Panc1 (cell line): ENCODE measurements at regions not wholly inside any gene's neighbourhood (a gene's known extent, or its start where the extent isn't known, plus 50 kb on each side); places are given as distances from the start of the nearest gene placed in this dataset.

ENCODE experiments used
- ATAC-seq: fragments of 200-7000 bp; cut with Tn5 transposase; 2 replicates; pipeline ENCODE4 v1.9.1; 2020; ENCODE audit warnings: mild to moderate bottlenecking, moderate library complexity
- BruUV-seq: library from RNA; stranded (reverse); fragments of 400-500 nt; replicated peaks from 2 replicates; lab custom pipeline; 2021; lab: Mats Ljungman, UMichigan
- CTCF ChIA-PET: fragments of 300-600 bp; sonication (Branson Sonifier 250); formaldehyde crosslinking; loops from one replicate; lab custom pipeline; 2022; ENCODE audit warnings: antibody characterized with exemption; lab: Charles Lee
- POLR2A ChIA-PET: fragments of 300-600 bp; sonication (Branson Sonifier 250); formaldehyde crosslinking; loops from one replicate; lab custom pipeline; 2022; ENCODE audit warnings: antibody characterized with exemption; lab: Charles Lee
- DNase-seq: peaks from one replicate; pipeline ENCODE4 v3.0.0-alpha.2; 2010; ENCODE audit warnings: low read depth, low spot score
- H3K27ac ChIP-seq: 2 replicates; pipeline ENCODE4 v1.5.1; 2011; ENCODE audit warnings: mild to moderate bottlenecking, low read length, inconsistent platforms
- H3K27me3 ChIP-seq: fragments of 200-500 bp; sonication (Bioruptor generic); 2 replicates; pipeline ENCODE4 v1.6.0; 2014; ENCODE audit warnings: low read length, inconsistent platforms; ENCODE audit not compliant: control insufficient read depth, insufficient read depth
- H3K36me3 ChIP-seq: fragments of 200-500 bp; sonication (Bioruptor generic); 2 replicates; pipeline ENCODE4 v1.5.1; 2014; ENCODE audit warnings: inconsistent platforms, mild to moderate bottlenecking, low read length, moderate library complexity; ENCODE audit not compliant: control insufficient read depth, insufficient read depth
- H3K4me1 ChIP-seq: 2 replicates; pipeline ENCODE4 v1.5.1; 2011; ENCODE audit warnings: inconsistent platforms, mild to moderate bottlenecking, low read length, moderate library complexity; ENCODE audit not compliant: control insufficient read depth, insufficient read depth
- H3K4me3 ChIP-seq, 2 experiments: 2 replicates each; pipeline ENCODE4 v1.5.1; 2011 to 2012; ENCODE audit warnings: low read depth in 2 of 2, low read length in 2 of 2, mild to moderate bottlenecking in 2 of 2, inconsistent platforms in 1 of 2, moderate library complexity in 1 of 2
- H3K9me3 ChIP-seq: fragments of 200-500 bp; sonication (Bioruptor generic); 2 replicates; pipeline ENCODE4 v1.5.1; 2014; ENCODE audit warnings: low read depth, mild to moderate bottlenecking, inconsistent platforms, low read length, moderate library complexity; ENCODE audit not compliant: control insufficient read depth, insufficient read depth
- CTCF ChIP-seq: fragments of 450-650 bp; IDR thresholded peaks from 2 replicates; pipeline ENCODE4 v1.5.1; 2017; ENCODE audit warnings: mild to moderate bottlenecking
- POLR2AphosphoS5 ChIP-seq: IDR thresholded peaks from 2 replicates; pipeline ENCODE4 v1.6.1; 2012; ENCODE audit warnings: mild to moderate bottlenecking, low read depth, low read length, moderate library complexity
- REST ChIP-seq, 2 experiments: IDR thresholded peaks; 2 replicates each; pipeline ENCODE4 v1.6.1; 2011 to 2012; ENCODE audit warnings: low read depth in 2 of 2, control low read depth in 1 of 2, low read length in 1 of 2, mild to moderate bottlenecking in 1 of 2, moderate library complexity in 1 of 2; ENCODE audit not compliant: insufficient read depth in 1 of 2
- SIN3A ChIP-seq: IDR thresholded peaks from 2 replicates; pipeline ENCODE4 v1.6.1; 2012; ENCODE audit warnings: low read depth, mild to moderate bottlenecking, low read length, moderate library complexity, borderline replicate concordance; ENCODE audit not compliant: insufficient read depth
- TCF7L2 ChIP-seq: IDR thresholded peaks from 2 replicates; pipeline ENCODE4 v1.6.1; 2011; ENCODE audit warnings: mild to moderate bottlenecking, low read depth, low read length, inconsistent platforms
- in situ Hi-C: cut with HindIII; loops from 2 replicates; pipeline ENCODE4 v1.10.0; 2016; ENCODE audit warnings: low sequenced_read_pairs, low pct_unique_long_range_greater_than_20kb
- intact Hi-C: fragments of 100-400 bp; cut with micrococcal nuclease; formaldehyde crosslinking; loops from one replicate; pipeline ENCODE4 v1.10.0; 2022; ENCODE audit not compliant: unreplicated experiment

- in situ Hi-C loops (no loop called here), intact Hi-C loops (no loop called here)
- ATAC-seq (no peak), DNase-seq (no peak)
- Histone ChIP-seq H3K27me3 (no peaks in the 10 kb centered on the region), H3K27ac (no peak overlapping the region), H3K4me3 (no peak overlapping the region), H3K36me3 (no peaks in the 10 kb centered on the region), H3K4me1 (no peaks in the 10 kb centered on the region), H3K9me3 (no peaks in the 10 kb centered on the region)
- no peak for TF ChIP-seq TCF7L2
- no peak for TF ChIP-seq CTCF
- TF ChIP-seq REST (IDR thresholded peaks at IDR 0.05; ENCODE audit: insufficient read depth in 1 of 2, low read depth in 2 of 2, low read length in 1 of 2), result no peak
- TF ChIP-seq SIN3A, result no peak
- no TSS peak for BruUV-seq
- POLR2A ChIA-PET, result no interaction called here
- CTCF ChIA-PET, result no interaction called here
Measured at GRCh38 chr13:112250788-112251445, 125.2 kb upstream of the SPACA7 start.

GRCh38 chr13:112251930-112252585, 124.1 kb upstream of the SPACA7 start:
- Histone ChIP-seq H3K27me3 (peaks cover 2% of the 10 kb centered on the region; the same call in 1 of the 2 replicates), H3K9me3 (no peaks in the 10 kb centered on the region), H3K27ac (no peak overlapping the region), H3K36me3 (no peaks in the 10 kb centered on the region), H3K4me3 (no peak overlapping the region), H3K4me1 (no peaks in the 10 kb centered on the region)
- ATAC-seq, result no peak
- ChIA-PET CTCF (no interaction called here), POLR2A (no interaction called here)
- in situ Hi-C loops (no loop called here), intact Hi-C loops (no loop called here)
- TF ChIP-seq SIN3A, result no peak
- TF ChIP-seq TCF7L2, result no peak
- TF ChIP-seq REST (IDR thresholded peaks at IDR 0.05; ENCODE audit: insufficient read depth in 1 of 2, low read depth in 2 of 2, low read length in 1 of 2), result no peak
- TF ChIP-seq POLR2AphosphoS5, result no peak
- TF ChIP-seq CTCF, result no peak
- no peak for DNase-seq
- BruUV-seq, result no TSS peak
